Peyer's patch (tissue), 4 donors: ENCODE measurements at regions not wholly inside any gene's neighbourhood (a gene's known extent, or its start where the extent isn't known, plus 50 kb on each side); places are given as distances from the start of the nearest gene placed in this dataset.

Experiments
- CTCF ChIP-seq, 6 experiments: fragments of 450-650 bp in 4 of 6; fragments of 200-600 bp in 2 of 6; sonication (generic) in 1 of 6; IDR thresholded peaks; one replicate each; pipeline ENCODE4 v1.5.1; 2017 to 2019; ENCODE audit warnings: antibody characterized with exemption in 6 of 6, mild to moderate bottlenecking in 3 of 6, moderate library complexity in 1 of 6
- POLR2A ChIP-seq, 2 donors: fragments of 450-650 bp; IDR thresholded peaks; one replicate each; pipeline ENCODE4 v1.5.1; 2017; ENCODE audit warnings: antibody characterized with exemption in 2 of 2, mild to moderate bottlenecking in 2 of 2, moderate library complexity in 2 of 2

GRCh38 chr16:54432897-54433229 lies 146.3 kb upstream of the IRX3 start:
- TF ChIP-seq CTCF (IDR thresholded peaks at IDR 0.05) (no peak), POLR2A (IDR thresholded peaks at IDR 0.05) (no peak)
